OCI-LY3 (cell line): ENCODE measurements at regions not wholly inside any gene's neighbourhood (a gene's known extent, or its start where the extent isn't known, plus 50 kb on each side); places are given as distances from the start of the nearest gene placed in this dataset.

ENCODE experiments used
- H2AFZ ChIP-seq: fragments of 200-600, 300-600 bp; shearing (Covaris generic); 2 replicates; pipeline ENCODE4 v1.6.0; 2014; ENCODE audit warnings: antibody characterized with exemption, low read depth, low read length
- H3K27ac ChIP-seq: fragments of 200-600, 300-600 bp; sonication (generic); 2 replicates; pipeline ENCODE4 v1.5.1; 2014; ENCODE audit warnings: mild to moderate bottlenecking, low read length, moderate library complexity, mixed read lengths
- H3K27me3 ChIP-seq: fragments of 200-600, 300-600 bp; sonication (generic); 2 replicates; pipeline ENCODE4 v1.6.1; 2014; ENCODE audit warnings: low read depth, low read length, mixed read lengths
- H3K36me3 ChIP-seq: fragments of 200-600, 300-600 bp; sonication (generic); replicated peaks from 2 replicates; pipeline ENCODE3; 2014; ENCODE audit warnings: low read depth, low read length, mixed read lengths
- H3K4me1 ChIP-seq: fragments of 300-600, 200-600 bp; sonication (generic); 2 replicates; pipeline ENCODE4 v1.6.1; 2014; ENCODE audit warnings: low read length, mixed read lengths
- H3K4me2 ChIP-seq: fragments of 200-600, 300-600 bp; sonication (generic); 2 replicates; pipeline ENCODE4 v1.6.1; 2014; ENCODE audit warnings: low read length, mixed read lengths
- H3K4me3 ChIP-seq: fragments of 300-600, 200-600 bp; sonication (generic); 2 replicates; pipeline ENCODE4 v1.5.1; 2014; ENCODE audit warnings: antibody characterized with exemption, mild to moderate bottlenecking, low read length, moderate library complexity
- H3K79me2 ChIP-seq: fragments of 300-600, 200-600 bp; shearing (Covaris generic); 2 replicates; pipeline ENCODE4 v1.6.1; 2014; ENCODE audit warnings: mild to moderate bottlenecking, low read length, mixed read lengths
- H3K9ac ChIP-seq: fragments of 300-600, 200-600 bp; shearing (Covaris generic); 2 replicates; pipeline ENCODE4 v1.6.0; 2014; ENCODE audit warnings: mild to moderate bottlenecking, low read length, moderate library complexity
- H3K9me3 ChIP-seq: fragments of 200-600, 300-600 bp; shearing (Covaris generic); 2 replicates; pipeline ENCODE4 v1.6.1; 2014; ENCODE audit warnings: low read length, mixed read lengths; ENCODE audit not compliant: insufficient read depth
- H4K20me1 ChIP-seq: fragments of 200-600, 300-600 bp; sonication (generic); 2 replicates; pipeline ENCODE4 v1.6.1; 2016; ENCODE audit warnings: low read length, mixed read lengths; ENCODE audit not compliant: insufficient read depth
- EZH2phosphoT487 ChIP-seq: fragments of 200-600 bp; shearing (Covaris generic); IDR thresholded peaks from 2 replicates; pipeline ENCODE4 v1.6.1; 2018; ENCODE audit warnings: antibody characterized with exemption, mixed run types, low read depth
- TF ChIP-seq, protein P1 (sequence below): fragments of 200-600, 300-600 bp; sonication (generic); IDR thresholded peaks from 2 replicates; pipeline ENCODE4 v1.5.1; 2014; ENCODE audit warnings: antibody characterized with exemption, low read length, low read depth

DNA sequence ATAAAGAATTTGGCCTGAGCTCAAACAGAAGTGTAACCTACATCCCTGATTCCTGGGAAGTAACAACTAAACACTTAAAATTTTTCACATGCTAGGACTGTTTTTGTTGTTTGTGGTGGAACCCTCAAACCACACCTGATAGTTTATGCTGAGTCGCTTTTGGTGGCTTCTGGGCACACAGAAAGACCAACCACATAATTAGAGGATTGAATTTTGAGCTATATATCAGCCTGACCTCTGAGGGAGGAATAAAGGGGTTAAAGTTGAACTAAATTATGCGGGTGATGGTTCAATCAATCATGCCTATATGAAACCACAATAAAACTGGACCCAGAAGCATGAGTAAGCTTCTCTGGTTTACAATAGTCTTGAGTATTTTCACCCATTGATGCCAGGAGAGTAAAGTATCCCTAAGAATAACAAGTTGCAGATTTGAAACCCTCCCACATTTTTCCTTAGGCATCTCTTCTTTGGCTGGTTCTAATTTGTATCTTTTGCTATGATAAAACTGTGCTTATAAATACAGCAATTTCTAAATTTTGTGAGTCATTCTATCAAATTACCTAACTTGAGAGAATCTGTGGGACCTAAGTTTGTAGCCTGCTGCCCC is 1304.5 kb upstream of the GBE1 start:
- Histone ChIP-seq H3K27ac (no peak overlapping the region), H3K79me2 (no peaks in the 10 kb centered on the region), H3K27me3 (no peaks in the 10 kb centered on the region), H4K20me1 (no peaks in the 10 kb centered on the region), H3K9me3 (no peaks in the 10 kb centered on the region), H2AFZ (no peak overlapping the region), H3K9ac (no peak overlapping the region), H3K4me3 (no peak overlapping the region), H3K4me2 (no peak overlapping the region), H3K36me3 (no peaks in the 10 kb centered on the region), H3K4me1 (no peaks in the 10 kb centered on the region)
- TF ChIP-seq EZH2phosphoT487: no peak
- TF ChIP-seq, protein P1, sequence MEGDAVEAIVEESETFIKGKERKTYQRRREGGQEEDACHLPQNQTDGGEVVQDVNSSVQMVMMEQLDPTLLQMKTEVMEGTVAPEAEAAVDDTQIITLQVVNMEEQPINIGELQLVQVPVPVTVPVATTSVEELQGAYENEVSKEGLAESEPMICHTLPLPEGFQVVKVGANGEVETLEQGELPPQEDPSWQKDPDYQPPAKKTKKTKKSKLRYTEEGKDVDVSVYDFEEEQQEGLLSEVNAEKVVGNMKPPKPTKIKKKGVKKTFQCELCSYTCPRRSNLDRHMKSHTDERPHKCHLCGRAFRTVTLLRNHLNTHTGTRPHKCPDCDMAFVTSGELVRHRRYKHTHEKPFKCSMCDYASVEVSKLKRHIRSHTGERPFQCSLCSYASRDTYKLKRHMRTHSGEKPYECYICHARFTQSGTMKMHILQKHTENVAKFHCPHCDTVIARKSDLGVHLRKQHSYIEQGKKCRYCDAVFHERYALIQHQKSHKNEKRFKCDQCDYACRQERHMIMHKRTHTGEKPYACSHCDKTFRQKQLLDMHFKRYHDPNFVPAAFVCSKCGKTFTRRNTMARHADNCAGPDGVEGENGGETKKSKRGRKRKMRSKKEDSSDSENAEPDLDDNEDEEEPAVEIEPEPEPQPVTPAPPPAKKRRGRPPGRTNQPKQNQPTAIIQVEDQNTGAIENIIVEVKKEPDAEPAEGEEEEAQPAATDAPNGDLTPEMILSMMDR: no peak

DNA sequence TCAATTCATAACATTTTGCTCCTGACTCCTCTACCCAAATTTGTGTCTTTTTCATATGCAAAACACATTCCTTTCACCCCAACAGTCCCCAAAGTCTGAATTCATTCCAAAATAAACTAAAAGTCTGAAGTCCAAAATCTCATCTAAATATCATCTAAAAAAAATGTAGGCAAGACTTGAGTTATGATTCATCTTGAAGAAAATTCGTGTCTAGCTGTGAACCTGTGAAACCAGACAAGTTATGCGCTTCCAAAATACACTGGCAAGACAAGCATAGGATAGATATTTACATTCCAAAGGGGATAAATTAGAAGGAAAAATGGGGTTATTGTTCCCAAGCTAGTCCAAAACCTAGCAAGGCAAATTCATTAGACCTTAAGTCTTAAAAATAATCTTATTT is 1302.0 kb upstream of the GBE1 start:
- H3K4me1 ChIP-seq: no peaks in the 10 kb centered on the region
- H3K9ac ChIP-seq: no peak overlapping the region
- H3K27me3 ChIP-seq: no peaks in the 10 kb centered on the region
- no peak for TF ChIP-seq EZH2phosphoT487
- TF ChIP-seq, protein P1: no peak
- no peaks in the 10 kb centered on the region for H3K9me3 ChIP-seq
- H3K4me2 ChIP-seq: no peak overlapping the region
- H3K36me3 ChIP-seq: no peaks in the 10 kb centered on the region
- no peak overlapping the region for H2AFZ ChIP-seq
- no peak overlapping the region for H3K4me3 ChIP-seq
- H4K20me1 ChIP-seq: no peaks in the 10 kb centered on the region
- H3K27ac ChIP-seq: no peak overlapping the region
- no peaks in the 10 kb centered on the region for H3K79me2 ChIP-seq

GRCh38 chr3:83048556-83048955 is 1287.1 kb upstream of the GBE1 start:
- Histone ChIP-seq H3K4me3 (no peak overlapping the region), H3K9me3 (no peaks in the 10 kb centered on the region; the same call in 1 of the 2 replicates), H3K27ac (no peak overlapping the region), H3K4me2 (no peak overlapping the region), H2AFZ (no peak overlapping the region), H4K20me1 (no peaks in the 10 kb centered on the region), H3K4me1 (no peaks in the 10 kb centered on the region), H3K36me3 (no peaks in the 10 kb centered on the region), H3K27me3 (no peaks in the 10 kb centered on the region), H3K79me2 (no peaks in the 10 kb centered on the region), H3K9ac (no peak overlapping the region)
- TF ChIP-seq EZH2phosphoT487: no peak
- TF ChIP-seq, protein P1: 0 out of 2 replicates have a peak, but pooled peaks have one; percentile 6

GRCh38 chr3:83039422-83039821 is 1278.0 kb upstream of the GBE1 start:
- H3K9ac ChIP-seq: no peak overlapping the region
- TF ChIP-seq EZH2phosphoT487: no peak
- TF ChIP-seq, protein P1: no peak
- no peaks in the 10 kb centered on the region; the same call in 1 of the 2 replicates for H3K9me3 ChIP-seq

More at GRCh38 chr3:83039422-83039821, 1278.0 kb upstream of the GBE1 start:
- no peak overlapping the region for H2AFZ ChIP-seq
- no peaks in the 10 kb centered on the region for H3K36me3 ChIP-seq
- H3K27me3 ChIP-seq: no peaks in the 10 kb centered on the region
- 0 out of 2 replicates have a peak, but pooled peaks cover 3% of the 10 kb centered on the region for H3K4me1 ChIP-seq
- H3K4me2 ChIP-seq: no peak overlapping the region
- no peak overlapping the region for H3K27ac ChIP-seq
- no peaks in the 10 kb centered on the region for H3K79me2 ChIP-seq
- H4K20me1 ChIP-seq: no peaks in the 10 kb centered on the region
- H3K4me3 ChIP-seq: no peak overlapping the region
